H9 (cell line): ENCODE measurements at regions not wholly inside any gene's neighbourhood (a gene's known extent, or its start where the extent isn't known, plus 50 kb on each side); places are given as distances from the start of the nearest gene placed in this dataset.

ENCODE experiments used
- DNase-seq: peaks from one replicate; pipeline ENCODE4 v3.0.0-alpha.2; 2017
- H2AFZ ChIP-seq: one replicate; pipeline ENCODE4 v1.6.1; 2013; ENCODE audit warnings: mild to moderate bottlenecking, low read length, control low read depth, moderate library complexity
- H2AK5ac ChIP-seq: 2 replicates; pipeline ENCODE4 v1.6.1; 2013; ENCODE audit warnings: low read length, control low read depth, mixed read lengths; ENCODE audit not compliant: insufficient read length
- H2BK120ac ChIP-seq: one replicate; pipeline ENCODE4 v1.6.1; 2013; ENCODE audit warnings: low read depth, mild to moderate bottlenecking, low read length, control low read depth, inconsistent platforms; ENCODE audit not compliant: poor library complexity, severe bottlenecking
- H2BK12ac ChIP-seq: 2 replicates; pipeline ENCODE4 v1.6.1; 2013; ENCODE audit warnings: low read length, control low read depth, mixed read lengths, low read depth; ENCODE audit not compliant: insufficient read length
- H2BK15ac ChIP-seq: 2 replicates; pipeline ENCODE4 v1.6.1; 2013; ENCODE audit warnings: low read depth, low read length, control low read depth
- H2BK20ac ChIP-seq: one replicate; pipeline ENCODE4 v1.6.1; 2013; ENCODE audit warnings: low read depth, mild to moderate bottlenecking, low read length, control low read depth, inconsistent platforms; ENCODE audit not compliant: poor library complexity, severe bottlenecking
- H2BK5ac ChIP-seq: 2 replicates; pipeline ENCODE4 v1.6.1; 2013; ENCODE audit warnings: low read length, control low read depth, mixed read lengths; ENCODE audit not compliant: insufficient read length
- H3K14ac ChIP-seq: 2 replicates; pipeline ENCODE4 v1.6.1; 2013; ENCODE audit warnings: low read length, control low read depth; ENCODE audit not compliant: insufficient read depth
- H3K18ac ChIP-seq: 2 replicates; pipeline ENCODE4 v1.6.1; 2013; ENCODE audit warnings: low read depth, mild to moderate bottlenecking, mixed read lengths, low read length, control low read depth; ENCODE audit not compliant: insufficient read length
- H3K23ac ChIP-seq: 2 replicates; pipeline ENCODE4 v1.6.1; 2013; ENCODE audit warnings: low read length, control low read depth, mixed read lengths, low read depth; ENCODE audit not compliant: insufficient read length
- H3K23me2 ChIP-seq: 2 replicates; pipeline ENCODE4 v1.6.1; 2013; ENCODE audit warnings: low read depth, mild to moderate bottlenecking, mixed read lengths, low read length, control low read depth; ENCODE audit not compliant: insufficient read length, poor library complexity, severe bottlenecking
- H3K27ac ChIP-seq: 2 replicates; pipeline ENCODE4 v1.5.1; 2013; ENCODE audit warnings: low read length, control low read depth, mixed read lengths, low read depth; ENCODE audit not compliant: insufficient read length
- H3K27me3 ChIP-seq: 2 replicates; pipeline ENCODE4 v1.6.1; 2013; ENCODE audit warnings: low read length, control low read depth, inconsistent platforms; ENCODE audit not compliant: insufficient read depth
- H3K4ac ChIP-seq: 2 replicates; pipeline ENCODE4 v1.6.1; 2013; ENCODE audit warnings: low read depth, mild to moderate bottlenecking, control low read depth, inconsistent platforms, low read length, moderate library complexity
- H3K4me1 ChIP-seq: 2 replicates; pipeline ENCODE4 v1.6.1; 2013; ENCODE audit warnings: low read length, control low read depth, inconsistent platforms; ENCODE audit not compliant: insufficient read depth
- H3K4me2 ChIP-seq: 2 replicates; pipeline ENCODE4 v1.6.1; 2013; ENCODE audit warnings: low read length, control low read depth, mixed read lengths; ENCODE audit not compliant: insufficient read length, insufficient read depth
- H3K56ac ChIP-seq: 2 replicates; pipeline ENCODE4 v1.6.1; 2013; ENCODE audit warnings: low read depth, mild to moderate bottlenecking, mixed read lengths, low read length, control low read depth; ENCODE audit not compliant: insufficient read length
- H3K79me1 ChIP-seq: 2 replicates; pipeline ENCODE4 v1.6.1; 2013; ENCODE audit warnings: low read depth, mild to moderate bottlenecking, moderate library complexity, low read length, control low read depth, inconsistent platforms; ENCODE audit not compliant: insufficient read depth, poor library complexity, severe bottlenecking
- H3K79me2 ChIP-seq: 2 replicates; pipeline ENCODE4 v1.6.1; 2013; ENCODE audit warnings: low read length, control low read depth, inconsistent platforms; ENCODE audit not compliant: insufficient read depth
- H3K9ac ChIP-seq: 2 replicates; pipeline ENCODE4 v1.6.1; 2013; ENCODE audit warnings: low read length, control low read depth, mixed read lengths; ENCODE audit not compliant: insufficient read length; ENCODE audit errors: extremely low read depth
- H3K9me3 ChIP-seq: one replicate; pipeline ENCODE4 v1.6.1; 2013; ENCODE audit warnings: low read depth, low read length, inconsistent platforms; ENCODE audit not compliant: control insufficient read depth
- H3T11ph ChIP-seq: one replicate; pipeline ENCODE4 v1.6.1; 2013; ENCODE audit warnings: mild to moderate bottlenecking, low read length, control low read depth, inconsistent platforms
- H4K20me1 ChIP-seq: one replicate; pipeline ENCODE4 v1.6.1; 2013; ENCODE audit not compliant: control insufficient read depth, insufficient read length, insufficient read depth
- H4K5ac ChIP-seq: 2 replicates; pipeline ENCODE4 v1.6.1; 2013; ENCODE audit warnings: low read depth, mild to moderate bottlenecking, mixed read lengths, low read length, control low read depth; ENCODE audit not compliant: insufficient read length
- H4K8ac ChIP-seq: replicated peaks from 2 replicates; pipeline ENCODE4 v1.6.1; 2013; ENCODE audit warnings: low read length, control low read depth, mixed read lengths, low read depth; ENCODE audit not compliant: insufficient read length
- H4K91ac ChIP-seq: 2 replicates; pipeline ENCODE4 v1.6.1; 2013; ENCODE audit warnings: low read depth, mild to moderate bottlenecking, moderate library complexity, mixed read lengths, low read length, control low read depth; ENCODE audit not compliant: insufficient read length
- H3K27ac Mint-ChIP-seq, 3 experiments: 2 replicates in 2 of 3; 3 replicates in 1 of 3; pipeline ENCODE4 v1.8.0; 2020 to 2021; ENCODE audit warnings: mixed read lengths in 3 of 3, mild to moderate bottlenecking in 1 of 3, moderate library complexity in 1 of 3
- H3K27me3 Mint-ChIP-seq: 2 replicates; pipeline ENCODE4 v1.8.0; 2021; ENCODE audit warnings: low read depth, mild to moderate bottlenecking, moderate library complexity, mixed read lengths
- H3K36me3 Mint-ChIP-seq, 3 experiments: 2 replicates in 2 of 3; 3 replicates in 1 of 3; pipeline ENCODE4 v1.8.0; 2020 to 2021; ENCODE audit warnings: low read depth in 3 of 3, mixed read lengths in 3 of 3; ENCODE audit not compliant: insufficient read depth in 1 of 3
- H3K4me1 Mint-ChIP-seq, 2 experiments: 2 replicates each; pipeline ENCODE4 v1.8.0; 2020; ENCODE audit warnings: mixed read lengths in 2 of 2
- H3K4me3 Mint-ChIP-seq, 2 experiments: 2 replicates in 1 of 2; 3 replicates in 1 of 2; pipeline ENCODE4 v1.8.0; 2020 to 2021; ENCODE audit warnings: mild to moderate bottlenecking in 2 of 2, mixed read lengths in 2 of 2, moderate library complexity in 1 of 2
- H3K9me3 Mint-ChIP-seq, 2 experiments: 2 replicates in 1 of 2; 3 replicates in 1 of 2; pipeline ENCODE4 v1.8.0; 2020; ENCODE audit warnings: mild to moderate bottlenecking in 2 of 2, mixed read lengths in 2 of 2, moderate library complexity in 1 of 2
- WGBS: extraction: QIAGEN DNeasy Blood & Tissue Kit; methylation state at CpG from one replicate; pipeline ENCODE4 v1.1.7; 2013; ENCODE audit warnings: missing lambda C conversion rate, low lambda C conversion rate, mixed read lengths; ENCODE audit not compliant: insufficient read length; ENCODE audit errors: extremely low coverage; 5-methylcytosine and 5-hydroxymethylcytosine counted together
- TF ChIP-seq, protein P1 (sequence below): fragments of 200-600 bp; sonication (generic); conservative IDR thresholded peaks from 3 replicates; pipeline ENCODE4 v1.8.0; 2021; ENCODE audit warnings: antibody characterized with exemption, mild to moderate bottlenecking

DNA sequence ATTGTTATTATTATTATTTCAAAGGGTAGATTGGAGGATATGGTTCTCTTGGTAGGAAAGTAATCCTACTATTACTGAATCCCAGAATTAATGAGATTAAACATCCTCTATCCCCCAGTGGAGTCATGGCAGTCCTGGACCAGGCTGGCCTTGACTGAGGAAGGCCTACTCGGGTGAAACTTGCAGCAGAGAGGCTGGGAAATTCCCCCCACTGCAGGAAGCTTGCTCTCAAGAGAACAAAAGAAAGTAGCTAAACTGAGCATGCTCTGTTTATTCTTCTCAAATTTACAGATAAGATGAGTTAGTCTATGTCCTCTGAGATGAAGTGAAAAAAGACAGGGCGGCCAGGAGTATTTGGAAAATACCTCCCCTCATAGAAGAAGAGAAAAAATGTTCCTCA, 233.9 kb upstream of the RPS23 start:
- Mint-ChIP-seq H3K4me1 (peaks cover 20 to 27% of the 10 kb centered on the region in 2 experiments), H3K27me3 (no peaks in the 10 kb centered on the region), H3K27ac (no peak overlapping the region), H3K9me3 (peaks cover 4% of the 10 kb centered on the region in 2 experiments; a peak in 1 of 5 replicates), H3K4me3 (no peak overlapping the region), H3K36me3 (peaks cover 0 to 7% (median 2%) of the 10 kb centered on the region in 3 experiments; a peak in 4 of 7 replicates)
- Histone ChIP-seq H4K8ac (no peak overlapping the region), H3K14ac (no peak overlapping the region), H2BK15ac (no peak overlapping the region), H3K27me3 (no peaks in the 10 kb centered on the region), H3K79me1 (no peaks in the 10 kb centered on the region), H2BK5ac (no peak overlapping the region), H3K4me1 (no peaks in the 10 kb centered on the region), H3K9ac (no peak overlapping the region), H3K4me2 (no peak overlapping the region), H2BK12ac (no peak overlapping the region), H3K79me2 (no peaks in the 10 kb centered on the region), H3K23me2 (no peaks in the 10 kb centered on the region), H3K4ac (no peak overlapping the region), H4K5ac (no peak overlapping the region), H2AK5ac (no peak overlapping the region), H3K23ac (no peak overlapping the region), H2AFZ (no peak overlapping the region), H3K18ac (no peak overlapping the region), H3K9me3 (no peaks in the 10 kb centered on the region), H4K20me1 (no peaks in the 10 kb centered on the region), H2BK120ac (no peak overlapping the region), H3K27ac (no peak overlapping the region), H3T11ph (no peak overlapping the region), H2BK20ac (no peak overlapping the region), H4K91ac (no peak overlapping the region), H3K56ac (no peak overlapping the region)
- DNase-seq, result no peak
- TF ChIP-seq, protein P1, sequence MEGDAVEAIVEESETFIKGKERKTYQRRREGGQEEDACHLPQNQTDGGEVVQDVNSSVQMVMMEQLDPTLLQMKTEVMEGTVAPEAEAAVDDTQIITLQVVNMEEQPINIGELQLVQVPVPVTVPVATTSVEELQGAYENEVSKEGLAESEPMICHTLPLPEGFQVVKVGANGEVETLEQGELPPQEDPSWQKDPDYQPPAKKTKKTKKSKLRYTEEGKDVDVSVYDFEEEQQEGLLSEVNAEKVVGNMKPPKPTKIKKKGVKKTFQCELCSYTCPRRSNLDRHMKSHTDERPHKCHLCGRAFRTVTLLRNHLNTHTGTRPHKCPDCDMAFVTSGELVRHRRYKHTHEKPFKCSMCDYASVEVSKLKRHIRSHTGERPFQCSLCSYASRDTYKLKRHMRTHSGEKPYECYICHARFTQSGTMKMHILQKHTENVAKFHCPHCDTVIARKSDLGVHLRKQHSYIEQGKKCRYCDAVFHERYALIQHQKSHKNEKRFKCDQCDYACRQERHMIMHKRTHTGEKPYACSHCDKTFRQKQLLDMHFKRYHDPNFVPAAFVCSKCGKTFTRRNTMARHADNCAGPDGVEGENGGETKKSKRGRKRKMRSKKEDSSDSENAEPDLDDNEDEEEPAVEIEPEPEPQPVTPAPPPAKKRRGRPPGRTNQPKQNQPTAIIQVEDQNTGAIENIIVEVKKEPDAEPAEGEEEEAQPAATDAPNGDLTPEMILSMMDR, result no peak
- WGBS, result no CpG with 5 or more reads among the region's 2 CpGs
